B cell (primary cell): ENCODE measurements at regions not wholly inside any gene's neighbourhood (a gene's known extent, or its start where the extent isn't known, plus 50 kb on each side); places are given as distances from the start of the nearest gene placed in this dataset.

Experiments
- ATAC-seq: fragments of 200-7000 bp; cut with Tn5 transposase; one replicate; pipeline ENCODE4 v1.10.0; 2021; ENCODE audit warnings: low read depth, mild to moderate bottlenecking, moderate number of reproducible peaks, moderate library complexity
- CTCF ChIA-PET: fragments of 350-600 bp; sonication (Branson Sonifier 250); formaldehyde crosslinking; loops from one replicate; lab custom pipeline; 2021; ENCODE audit warnings: antibody characterized with exemption, inconsistent platforms; lab: Charles Lee
- POLR2A ChIA-PET: fragments of 350-600 bp; sonication (Branson Sonifier 250); formaldehyde crosslinking; loops from one replicate; lab custom pipeline; 2021; ENCODE audit warnings: antibody characterized with exemption; lab: Charles Lee
- DNase-seq: peaks from one replicate; pipeline ENCODE4 v3.0.0; 2013
- H2AFZ ChIP-seq: 2 replicates; pipeline ENCODE4 v1.6.1; 2012; ENCODE audit warnings: mild to moderate bottlenecking, low read depth, low read length; ENCODE audit not compliant: insufficient read depth, poor library complexity, severe bottlenecking
- H3K27ac ChIP-seq, 2 donors: 1 replicate in 1 of 2; 2 replicates in 1 of 2; pipeline ENCODE4 v1.5.1; 2012 to 2013; ENCODE audit warnings: low read length in 2 of 2, mild to moderate bottlenecking in 2 of 2, moderate library complexity in 1 of 2
- H3K27me3 ChIP-seq, 4 experiments: fragments of 200-600 bp in 1 of 4; sonication (generic) in 1 of 4; replicated peaks in 1 of 4; 1 replicate in 2 of 4; 2 replicates in 2 of 4; pipeline versions ENCODE4 v1.6.1 to v1.7.0; 2013 to 2016; ENCODE audit warnings: low read length in 3 of 4, mild to moderate bottlenecking in 2 of 4, mixed read lengths in 1 of 4, moderate library complexity in 1 of 4; ENCODE audit not compliant: insufficient read depth in 4 of 4, control insufficient read depth in 3 of 4; ENCODE audit errors: control extremely low read depth in 1 of 4
- H3K36me3 ChIP-seq, 2 experiments: replicated peaks in 1 of 2; 1 replicate in 1 of 2; 2 replicates in 1 of 2; pipeline versions ENCODE4 v1.6.1 to v1.7.1; 2013; ENCODE audit warnings: low read length in 1 of 2; ENCODE audit not compliant: insufficient read depth in 2 of 2, control insufficient read depth in 1 of 2; ENCODE audit errors: control extremely low read depth in 1 of 2, extremely low read depth in 1 of 2
- H3K4me1 ChIP-seq, 2 donors: fragments of 200-600 bp in 1 of 2; sonication (generic) in 1 of 2; 1 replicate in 1 of 2; 2 replicates in 1 of 2; pipeline versions ENCODE4 v1.5.1 to v1.6.1; 2013 to 2017; ENCODE audit warnings: low read length in 2 of 2; ENCODE audit not compliant: control insufficient read depth in 2 of 2, insufficient read depth in 2 of 2
- H3K4me2 ChIP-seq: replicated peaks from 2 replicates; pipeline ENCODE3; 2012; ENCODE audit warnings: mild to moderate bottlenecking, low read depth, low read length; ENCODE audit not compliant: poor library complexity, severe bottlenecking
- H3K4me3 ChIP-seq, 5 experiments: fragments of 200-600 bp in 1 of 5; sonication (generic) in 1 of 5; 1 replicate in 3 of 5; 2 replicates in 2 of 5; pipeline versions ENCODE4 v1.5.1 to v1.7.0; 2011 to 2016; ENCODE audit warnings: low read length in 4 of 5, mild to moderate bottlenecking in 4 of 5, low read depth in 2 of 5, control low read depth in 1 of 5, moderate library complexity in 1 of 5; ENCODE audit not compliant: insufficient read depth in 1 of 5; ENCODE audit errors: control extremely low read depth in 1 of 5, extremely low read depth in 1 of 5
- H3K79me2 ChIP-seq: fragments of 200-600 bp; sonication (generic); one replicate; pipeline ENCODE4 v1.6.0; 2016; ENCODE audit warnings: low read length; ENCODE audit not compliant: control insufficient read depth, insufficient read depth
- H3K9ac ChIP-seq: fragments of 200-600 bp; sonication (generic); 2 replicates; pipeline ENCODE4 v1.6.1; 2017; ENCODE audit warnings: mild to moderate bottlenecking, low read length, moderate library complexity
- H3K9me3 ChIP-seq, 3 donors: one replicate each; pipeline versions ENCODE4 v1.6.1 to v1.7.1; 2013; ENCODE audit warnings: low read length in 2 of 3; ENCODE audit not compliant: control insufficient read depth in 2 of 3, insufficient read depth in 1 of 3; ENCODE audit errors: control extremely low read depth in 1 of 3
- H4K20me1 ChIP-seq: 2 replicates; pipeline ENCODE4 v1.6.0; 2012; ENCODE audit warnings: mild to moderate bottlenecking, low read length; ENCODE audit not compliant: insufficient read depth, control insufficient read depth, poor library complexity, severe bottlenecking
- H3K27ac Mint-ChIP-seq: one replicate; pipeline ENCODE4 v1.8.0; 2021; ENCODE audit warnings: mixed read lengths
- H3K27me3 Mint-ChIP-seq: one replicate; pipeline ENCODE4 v1.8.0; 2021; ENCODE audit warnings: mixed read lengths
- H3K4me1 Mint-ChIP-seq: one replicate; pipeline ENCODE4 v1.8.0; 2021; ENCODE audit warnings: mixed read lengths
- H3K4me3 Mint-ChIP-seq: one replicate; pipeline ENCODE4 v1.8.0; 2021; ENCODE audit warnings: mixed read lengths
- H3K9me3 Mint-ChIP-seq: one replicate; pipeline ENCODE4 v1.8.0; 2022; ENCODE audit warnings: mixed read lengths; ENCODE audit not compliant: insufficient read depth
- CTCF ChIP-seq: fragments of 200-600 bp; IDR thresholded peaks from one replicate; pipeline ENCODE4 v1.8.0; 2022; ENCODE audit warnings: antibody characterized with exemption, mild to moderate bottlenecking
- EZH2 ChIP-seq: IDR thresholded peaks from 2 replicates; pipeline ENCODE4 v1.6.1; 2012; ENCODE audit warnings: borderline replicate concordance, low read depth, mild to moderate bottlenecking, moderate library complexity, low read length; ENCODE audit not compliant: insufficient read depth, poor library complexity, severe bottlenecking
- WGBS: methylation state at CpG from one replicate; pipeline ENCODE4 v1.1.5; 2013; ENCODE audit warnings: missing lambda C conversion rate; ENCODE audit not compliant: insufficient coverage; 5-methylcytosine and 5-hydroxymethylcytosine counted together
- intact Hi-C: fragments of 100-400 bp; cut with micrococcal nuclease; formaldehyde crosslinking; loops from one replicate; pipeline ENCODE4 v1.10.0; 2022

DNA sequence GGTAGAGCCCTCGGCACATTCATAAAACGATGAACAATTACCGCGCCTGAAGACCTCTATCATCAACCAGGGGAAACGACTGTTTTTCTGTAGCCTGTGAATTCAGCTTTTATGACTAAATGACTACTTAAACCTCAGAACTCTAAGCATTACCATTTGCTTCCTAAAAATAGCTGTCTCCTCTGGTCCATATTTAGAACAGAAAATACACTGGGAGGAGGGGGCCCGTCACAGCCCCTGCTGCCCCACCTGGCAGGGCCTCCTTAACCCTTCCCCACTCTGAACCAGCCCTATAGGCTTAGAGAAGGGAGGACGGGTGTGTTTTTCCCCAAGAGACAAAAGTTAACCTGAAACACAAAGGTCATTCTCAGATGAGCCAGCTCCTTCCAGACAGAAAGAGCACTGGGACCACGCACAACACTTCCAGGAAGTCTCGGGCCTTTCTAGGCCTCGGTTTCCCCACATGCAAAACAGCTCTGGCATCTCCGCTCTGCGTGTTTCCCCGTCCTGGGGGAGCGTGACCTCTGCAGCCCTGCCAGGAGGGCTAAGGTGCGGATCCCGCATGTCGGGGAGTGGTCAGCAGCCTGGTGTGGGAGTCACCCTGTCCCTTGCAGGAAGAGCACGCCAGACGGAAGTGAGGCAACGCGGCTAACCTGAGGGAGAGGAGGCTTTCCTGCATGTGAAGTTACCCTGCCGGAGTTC, 193.9 kb downstream of the DLL1 start:
- no peaks in the 10 kb centered on the region for H3K79me2 ChIP-seq
- no peak overlapping the region for H3K27ac ChIP-seq
- no peak overlapping the region for H2AFZ ChIP-seq
- Mint-ChIP-seq H3K4me3 (no peak overlapping the region), H3K9me3 (no peaks in the 10 kb centered on the region), H3K27me3 (peaks cover 6% of the 10 kb centered on the region), H3K4me1 (no peaks in the 10 kb centered on the region), H3K27ac (no peak overlapping the region)
- 58% methylated on average over 19 of the region's 22 CpGs for WGBS
- peaks cover 0 to 16% (median 0%) of the 10 kb centered on the region in 4 experiments for H3K27me3 ChIP-seq
- POLR2A ChIA-PET, result no interaction called here
- TF ChIP-seq CTCF, result no peak
- TF ChIP-seq EZH2, result no peak
- ATAC-seq (no peak), DNase-seq (no peak)
- no peaks in the 10 kb centered on the region for H3K36me3 ChIP-seq
- intact Hi-C loops, result no loop called here
- H3K9ac ChIP-seq, result no peak overlapping the region
- peaks cover 2 to 4% of the 10 kb centered on the region in 2 donors for H3K4me1 ChIP-seq
- CTCF ChIA-PET, result no interaction called here
- H3K4me3 ChIP-seq, result no peak overlapping the region
- no peak overlapping the region for H3K4me2 ChIP-seq
- H4K20me1 ChIP-seq, result no peaks in the 10 kb centered on the region
- H3K9me3 ChIP-seq, result peaks cover 0 to 20% (median 3%) of the 10 kb centered on the region in 3 donors

DNA sequence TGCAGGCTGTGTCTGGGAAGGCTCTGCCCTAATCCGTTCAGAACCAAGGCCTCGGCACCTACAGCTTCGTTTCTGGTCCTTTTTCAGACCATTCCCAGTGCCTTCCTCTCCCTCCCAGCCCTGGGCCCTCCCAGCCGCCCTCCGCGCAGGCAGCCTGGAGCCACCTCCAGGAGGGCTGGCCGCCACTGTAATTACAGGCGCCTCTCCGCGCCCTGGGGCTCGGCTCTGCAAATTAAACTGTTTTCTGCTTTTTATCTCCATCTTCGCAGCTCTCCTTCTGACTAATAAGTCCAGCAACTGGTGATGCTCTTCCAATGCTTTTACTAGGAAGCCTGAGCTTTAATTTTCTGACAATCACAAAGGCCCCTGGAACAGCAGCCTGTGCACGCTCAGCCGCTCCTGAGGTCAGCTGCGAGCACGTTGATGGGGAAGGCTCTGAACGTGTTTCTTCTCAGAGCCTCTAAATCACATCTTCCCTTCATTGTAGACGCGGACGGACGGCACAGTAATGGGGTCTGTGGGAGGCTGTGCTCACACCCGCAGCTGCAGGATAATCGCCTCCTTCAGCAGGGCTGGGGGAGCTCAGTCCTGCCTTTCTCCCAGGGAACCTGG, 194.6 kb downstream of the DLL1 start:
- H2AFZ ChIP-seq, result no peak overlapping the region
- H3K9ac ChIP-seq, result no peak overlapping the region
- Mint-ChIP-seq H3K4me3 (no peak overlapping the region), H3K9me3 (no peaks in the 10 kb centered on the region), H3K4me1 (no peaks in the 10 kb centered on the region), H3K27me3 (peaks cover 6% of the 10 kb centered on the region), H3K27ac (no peak overlapping the region)
- H4K20me1 ChIP-seq, result no peaks in the 10 kb centered on the region
- TF ChIP-seq CTCF (no peak), EZH2 (no peak)
- no peak overlapping the region for H3K4me2 ChIP-seq
- CTCF ChIA-PET, result no interaction called here
- H3K36me3 ChIP-seq, result no peaks in the 10 kb centered on the region
- 84% methylated on average over 17 of the region's 23 CpGs for WGBS
- peaks cover 0 to 14% (median 3%) of the 10 kb centered on the region in 3 donors for H3K9me3 ChIP-seq
- no peak overlapping the region for H3K4me3 ChIP-seq
- DNase-seq (no peak), ATAC-seq (no peak)
- H3K27me3 ChIP-seq, result peaks cover 0 to 16% (median 0%) of the 10 kb centered on the region in 4 experiments
- POLR2A ChIA-PET, result no interaction called here
- no peak overlapping the region for H3K27ac ChIP-seq
- peaks cover 2 to 4% of the 10 kb centered on the region in 2 donors for H3K4me1 ChIP-seq
- no peaks in the 10 kb centered on the region for H3K79me2 ChIP-seq
- intact Hi-C loops, result no loop called here
